ACHN (cell line): ENCODE measurements at regions not wholly inside any gene's neighbourhood (a gene's known extent, or its start where the extent isn't known, plus 50 kb on each side); places are given as distances from the start of the nearest gene placed in this dataset.

Experiments used
- DNase-seq: peaks from one replicate; pipeline ENCODE4 v3.0.0-alpha.2; 2015
- in situ Hi-C: cut with HindIII; loops from 2 replicates; pipeline ENCODE4 v1.10.0; 2017; ENCODE audit warnings: low sequenced_read_pairs, low pct_ligation_motif_present, low pct_unique_long_range_greater_than_20kb

DNA sequence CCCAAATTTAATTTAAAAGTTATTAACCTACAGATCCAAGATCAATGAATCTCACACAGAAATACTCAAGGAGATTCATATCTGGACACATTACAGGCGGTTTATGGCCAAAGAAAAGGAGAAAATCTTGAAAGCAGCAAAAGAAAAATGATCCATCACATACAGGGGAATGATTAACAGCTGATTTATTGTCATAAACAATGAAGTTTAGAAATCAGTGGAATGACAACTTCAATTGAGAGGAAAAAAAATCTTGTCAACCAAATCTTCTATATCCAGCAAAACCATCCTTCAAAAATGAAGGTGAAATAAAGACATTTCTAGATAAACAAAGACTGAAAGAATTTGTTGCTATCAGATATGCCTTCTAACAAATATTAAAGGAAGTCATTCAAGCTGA, 156.2 kb upstream of the SEMA6D start:
- no peak for DNase-seq
- in situ Hi-C loops, result no loop called here

DNA sequence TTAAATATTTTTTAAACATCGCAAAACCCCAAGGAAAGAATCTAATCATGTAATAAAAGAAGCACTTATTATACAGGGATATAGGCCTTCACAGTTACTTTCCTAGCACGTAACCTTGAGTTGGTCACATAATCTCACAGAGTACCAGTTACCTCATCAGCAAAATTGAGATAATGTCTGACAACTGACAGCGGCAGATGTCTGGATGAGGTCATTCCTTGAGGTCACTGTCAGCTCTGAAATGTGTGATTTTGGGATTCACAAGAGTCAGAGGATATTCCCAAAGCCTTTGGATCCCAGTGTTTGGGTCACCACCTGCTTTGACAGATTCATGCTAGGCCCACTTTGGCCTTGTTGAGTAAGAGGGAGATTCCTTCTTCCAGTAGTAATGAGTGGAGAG, 151.4 kb upstream of the SEMA6D start:
- no peak for DNase-seq
- in situ Hi-C loops, result no loop called here

DNA sequence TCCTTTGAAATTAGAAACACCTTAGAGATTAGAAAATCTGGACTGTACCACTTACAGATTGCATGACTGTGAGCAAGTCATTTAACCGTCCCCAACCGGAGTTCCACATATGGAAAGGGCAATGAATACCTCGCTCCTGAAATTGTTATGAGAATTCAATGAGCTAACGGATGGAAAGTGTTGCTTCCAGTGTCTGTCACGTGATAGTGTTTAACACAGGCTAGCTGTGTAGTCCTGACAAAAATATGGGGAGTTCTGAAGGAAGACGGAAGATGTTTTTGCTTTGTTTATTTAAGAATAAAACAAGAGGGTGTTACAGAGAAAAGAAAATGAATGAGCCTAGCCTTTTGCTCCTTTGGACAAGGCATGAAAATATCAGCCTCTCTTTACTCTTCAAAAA, 150.7 kb upstream of the SEMA6D start:
- in situ Hi-C loops, result no loop called here
- no peak for DNase-seq

DNA sequence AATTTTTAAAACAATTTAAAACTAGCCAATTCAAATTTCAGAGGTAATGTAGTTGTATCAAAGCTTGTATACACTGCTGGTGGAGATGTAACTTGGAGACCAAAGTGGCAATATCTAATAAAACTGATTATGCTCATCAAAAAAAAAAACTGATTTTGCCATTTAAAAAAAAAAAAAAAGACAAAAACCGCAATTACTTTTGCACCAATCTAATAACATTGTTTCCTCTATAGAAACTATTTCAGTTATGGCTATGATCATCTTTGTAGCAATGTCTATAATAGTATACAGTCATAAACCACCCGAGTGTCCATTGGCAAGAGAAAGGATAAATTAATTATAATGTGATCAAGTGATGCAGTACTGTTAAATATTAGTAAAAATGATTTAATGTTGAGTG, 149.3 kb upstream of the SEMA6D start:
- in situ Hi-C loops, result no loop called here
- no peak for DNase-seq

DNA sequence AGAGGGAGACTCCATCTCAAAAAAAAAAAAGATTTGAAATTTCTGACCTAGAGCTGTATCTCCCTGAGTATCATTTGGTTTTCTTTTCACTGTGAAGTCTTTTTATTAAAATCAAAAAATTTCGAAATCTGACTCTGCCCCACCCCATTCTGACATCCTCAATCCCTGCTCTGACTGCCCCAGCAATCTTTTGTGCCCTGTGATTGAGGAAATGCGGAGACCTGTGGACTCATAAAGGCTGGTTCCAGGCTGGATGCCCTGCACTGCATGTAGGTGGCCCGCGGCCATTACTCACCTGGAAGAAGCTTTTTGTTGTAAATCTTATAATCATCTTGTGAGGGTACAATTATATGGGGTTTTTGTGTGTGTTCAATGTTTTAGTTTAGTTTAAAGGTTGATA, 147.3 kb upstream of the SEMA6D start:
- no peak for DNase-seq
- in situ Hi-C loops, result no loop called here

DNA sequence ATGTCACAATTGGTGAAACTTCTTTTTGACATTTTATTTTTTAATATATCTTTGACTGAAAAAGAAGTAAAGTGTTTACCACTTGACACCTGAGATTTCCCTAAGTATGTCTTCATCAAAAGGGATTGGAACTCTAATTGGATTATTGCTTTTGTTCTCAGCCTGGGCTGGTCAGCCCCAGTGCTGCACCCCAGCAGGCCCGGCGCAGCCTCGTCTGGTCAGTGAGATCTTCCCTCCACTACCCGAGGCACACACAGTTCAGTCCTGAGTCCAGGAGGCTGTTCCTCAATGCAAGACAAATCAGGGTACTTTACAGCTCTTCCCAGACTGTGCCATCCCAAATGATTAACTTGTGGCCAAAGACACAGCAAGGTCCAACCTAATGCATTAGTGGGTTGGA, 146.9 kb upstream of the SEMA6D start:
- DNase-seq, result no peak
- in situ Hi-C loops, result no loop called here

DNA sequence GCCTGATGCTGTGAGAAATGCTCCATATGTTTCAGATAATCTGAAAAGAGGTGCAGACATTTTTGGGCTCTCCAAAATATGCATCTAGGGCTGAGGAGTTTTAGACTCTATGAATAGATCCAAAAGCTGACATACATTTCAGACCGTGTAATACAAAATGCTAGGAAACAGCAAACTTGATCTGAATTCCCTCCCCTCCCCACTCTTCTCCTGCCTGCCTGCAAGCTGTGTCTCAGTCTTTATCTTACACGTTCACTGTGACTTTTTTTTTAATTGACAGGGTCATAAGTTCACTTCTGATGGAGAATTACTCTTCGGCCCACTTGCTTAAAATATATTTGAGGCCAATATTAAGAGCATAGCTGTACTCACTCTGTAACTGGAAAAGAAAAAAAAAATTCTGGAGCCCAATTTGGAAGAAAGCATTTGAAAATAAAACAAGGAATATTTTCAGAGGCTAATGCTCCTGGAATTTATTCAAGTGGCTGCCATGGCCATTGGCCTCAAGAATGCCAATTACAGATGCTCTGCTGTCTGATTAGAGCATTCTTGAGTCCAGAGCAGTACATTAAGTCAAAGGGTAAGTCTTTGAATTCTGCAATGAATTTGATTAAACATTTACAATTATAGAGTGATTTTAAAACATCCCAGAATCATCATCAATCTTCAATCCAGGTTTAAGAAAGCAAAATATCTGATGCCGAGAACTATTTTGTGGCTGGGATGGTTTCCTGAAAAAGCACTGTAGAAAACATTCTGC, 146.2 kb upstream of the SEMA6D start:
- in situ Hi-C loops, result no loop called here
- no peak for DNase-seq

DNA sequence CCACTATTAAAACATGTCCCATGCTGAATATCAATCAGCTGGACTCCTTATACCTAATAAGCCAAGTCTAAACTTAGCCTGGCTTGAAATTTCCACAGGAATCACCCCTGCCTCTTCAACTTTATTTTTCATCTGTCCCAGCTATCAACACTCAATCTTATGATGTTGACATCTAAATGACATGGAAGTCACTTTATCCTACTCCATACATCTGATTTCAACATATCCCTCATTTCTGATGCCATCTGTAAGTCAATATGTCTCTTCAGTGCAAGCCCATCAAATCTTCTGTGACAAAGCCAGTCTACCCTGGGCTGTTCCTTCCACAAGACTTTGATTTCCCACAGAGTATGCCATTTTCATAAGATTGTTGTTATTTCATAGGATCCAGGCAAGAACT, 143.6 kb upstream of the SEMA6D start:
- no peak for DNase-seq
- in situ Hi-C loops, result no loop called here

DNA sequence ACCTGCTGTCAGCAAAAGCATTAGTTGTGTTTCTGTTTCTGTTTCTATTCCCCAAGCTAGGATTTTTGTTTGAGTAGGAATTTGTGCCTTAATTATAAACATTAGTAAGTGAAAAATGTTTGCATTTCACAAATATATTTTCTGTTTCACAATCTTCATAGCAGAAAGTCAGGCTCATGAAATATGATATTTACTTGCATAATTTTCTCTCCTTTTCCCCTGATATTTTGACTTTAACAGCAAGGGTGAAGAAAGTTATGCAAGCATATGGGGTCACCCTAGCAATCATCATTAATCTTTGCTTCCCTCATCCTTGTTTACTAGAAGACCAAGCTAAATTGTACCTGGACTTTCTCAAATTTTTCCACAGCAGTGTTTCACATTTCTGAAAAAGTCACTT, 140.3 kb upstream of the SEMA6D start:
- no peak for DNase-seq
- in situ Hi-C loops, result no loop called here

DNA sequence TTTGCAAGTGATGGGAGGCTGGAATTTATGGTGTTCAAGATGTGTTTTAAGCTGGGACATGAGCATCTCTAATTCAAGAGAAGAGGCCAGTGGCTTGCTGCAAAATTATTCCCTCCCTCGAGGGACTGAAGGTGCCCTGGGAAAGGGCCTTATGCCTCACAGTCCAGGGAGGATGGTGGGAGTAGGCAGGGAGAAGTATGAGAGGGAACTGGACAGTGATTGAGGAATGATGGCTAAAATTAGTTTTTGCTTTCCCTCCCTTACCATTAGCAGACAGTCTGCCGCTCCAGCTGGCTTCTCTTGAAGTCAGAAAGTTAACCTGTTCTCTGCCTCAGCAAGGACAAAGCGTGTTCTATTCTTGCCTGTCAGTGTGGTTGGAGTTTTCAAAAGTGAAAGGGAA, 139.8 kb upstream of the SEMA6D start:
- DNase-seq, result no peak
- in situ Hi-C loops, result no loop called here

DNA sequence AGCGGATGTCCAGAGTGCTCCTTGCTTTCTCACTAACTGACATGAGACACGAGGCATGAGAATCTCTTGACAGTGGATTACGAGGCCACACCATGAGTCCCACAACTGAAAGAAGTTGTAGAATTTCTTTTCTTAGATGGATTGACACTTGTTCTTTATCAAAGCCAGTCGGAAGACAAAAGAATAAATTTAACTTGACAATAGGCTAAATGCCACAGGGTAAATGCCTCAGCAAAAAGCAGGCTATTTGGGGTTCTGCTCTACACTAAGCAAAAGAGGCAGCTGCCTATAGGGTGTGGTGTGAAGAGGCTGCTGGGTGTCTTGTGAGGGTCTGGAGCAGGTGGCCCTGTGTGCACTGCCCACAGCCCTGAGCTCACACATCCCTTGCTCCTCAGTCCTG, 135.1 kb upstream of the SEMA6D start:
- DNase-seq, result no peak
- in situ Hi-C loops, result no loop called here

DNA sequence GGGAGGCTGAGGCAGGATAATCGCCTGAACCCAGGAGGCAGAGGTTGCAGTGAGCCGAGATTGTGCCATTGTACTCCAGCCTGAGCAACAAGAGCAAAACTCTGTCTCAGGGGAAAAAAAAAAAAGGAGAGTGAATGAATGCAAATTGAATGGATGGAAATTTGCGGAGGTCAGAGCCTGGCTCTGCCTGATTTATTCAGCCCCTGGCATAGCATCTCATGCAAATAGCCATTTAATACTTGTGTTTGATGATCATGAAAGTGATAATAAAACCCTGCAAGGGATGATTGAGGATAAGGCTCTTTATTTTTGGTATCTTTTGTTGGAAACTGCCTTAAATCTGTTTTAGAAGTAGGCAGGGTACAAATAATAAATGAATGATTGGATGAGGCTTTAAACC, 133.0 kb upstream of the SEMA6D start:
- DNase-seq, result no peak
- in situ Hi-C loops, result no loop called here

DNA sequence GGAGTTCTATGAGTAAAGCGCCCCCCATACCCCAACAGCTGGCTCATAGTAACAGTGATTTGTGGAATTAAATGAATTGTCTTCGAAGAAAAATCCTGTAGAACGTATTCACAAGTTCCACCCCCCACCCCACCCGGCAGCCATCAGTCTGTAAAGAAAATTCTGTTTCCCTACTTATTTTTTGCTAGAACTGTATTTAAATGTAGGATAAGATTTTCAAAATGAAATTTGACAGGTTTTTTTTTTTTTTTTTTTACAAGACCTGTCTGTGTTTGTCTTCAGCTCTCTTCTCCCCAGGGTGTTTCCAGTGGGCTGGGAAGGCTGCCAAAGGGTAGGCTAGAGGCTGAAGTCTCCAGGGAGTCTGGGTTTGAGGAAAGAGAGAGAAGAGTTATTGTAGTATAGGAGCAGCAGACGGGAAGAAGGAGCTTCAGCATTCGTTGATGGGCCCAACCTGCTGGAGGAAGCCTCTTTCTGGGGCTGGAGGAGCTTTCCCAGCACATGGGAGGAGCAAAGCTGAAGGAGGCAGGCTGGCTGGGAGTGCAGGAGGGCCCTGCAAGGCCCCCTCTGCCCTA, 130.6 kb upstream of the SEMA6D start:
- DNase-seq, result no peak
- in situ Hi-C loops, result no loop called here

DNA sequence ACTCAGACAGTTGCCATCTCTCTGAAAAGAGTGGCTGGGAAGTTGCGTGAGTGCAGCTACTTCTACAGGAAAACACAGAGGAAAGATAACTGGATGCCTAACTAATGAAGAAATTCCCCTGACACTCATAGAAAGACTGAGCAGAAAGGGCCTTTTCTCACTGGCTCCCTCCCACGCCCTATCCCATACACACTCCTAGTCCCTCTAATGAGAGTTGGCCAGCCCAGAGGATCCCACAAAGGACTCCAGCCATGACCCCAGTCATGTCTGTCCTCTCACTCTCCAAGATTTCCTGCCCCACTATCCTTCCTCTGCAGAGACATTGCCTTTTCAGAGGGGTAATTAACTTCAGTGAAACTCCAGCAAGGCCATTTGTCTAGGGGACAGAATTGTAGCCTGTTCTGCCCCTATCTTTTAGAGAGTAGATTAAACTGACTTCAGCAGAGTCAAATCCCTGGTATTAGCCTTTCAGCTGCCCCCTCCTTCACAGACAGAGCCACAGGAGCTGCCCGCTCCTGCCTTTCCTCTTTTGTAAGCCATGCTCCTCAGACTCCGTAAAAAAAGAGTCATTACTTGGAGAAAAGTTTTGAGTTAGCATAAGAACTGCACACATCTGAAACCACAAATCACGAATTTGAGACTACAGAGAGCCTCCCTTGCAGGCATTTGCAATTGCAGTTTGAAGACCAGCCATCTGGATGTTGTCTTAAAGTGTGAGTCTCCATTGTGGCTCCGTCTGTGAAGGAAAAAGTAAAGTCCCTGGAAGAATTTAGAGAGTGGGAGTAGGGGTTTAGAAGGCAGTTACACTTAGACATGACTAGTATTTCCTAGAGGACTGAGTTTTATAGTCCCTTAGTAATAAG, 129.1 kb upstream of the SEMA6D start:
- no peak for DNase-seq
- in situ Hi-C loops, result no loop called here

DNA sequence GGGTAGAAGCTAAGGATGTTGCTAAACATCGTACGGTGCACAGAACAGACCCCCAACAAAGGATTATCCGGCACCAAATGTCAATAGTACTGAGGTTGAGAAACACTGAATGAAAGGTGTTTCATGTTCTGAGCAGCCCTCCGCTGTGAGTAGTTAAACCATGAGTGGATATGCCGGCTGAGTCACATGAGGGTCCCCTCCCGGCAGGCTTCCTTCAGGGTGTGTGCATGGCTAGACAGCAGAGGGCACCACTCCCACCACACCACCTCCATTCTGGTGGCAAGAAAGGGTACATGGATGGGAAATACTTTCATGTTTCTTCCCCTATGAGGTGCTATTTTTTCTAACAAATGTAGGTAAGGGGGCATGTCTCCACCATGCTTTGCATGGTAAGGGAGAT, 128.3 kb upstream of the SEMA6D start:
- no peak for DNase-seq
- in situ Hi-C loops, result no loop called here

DNA sequence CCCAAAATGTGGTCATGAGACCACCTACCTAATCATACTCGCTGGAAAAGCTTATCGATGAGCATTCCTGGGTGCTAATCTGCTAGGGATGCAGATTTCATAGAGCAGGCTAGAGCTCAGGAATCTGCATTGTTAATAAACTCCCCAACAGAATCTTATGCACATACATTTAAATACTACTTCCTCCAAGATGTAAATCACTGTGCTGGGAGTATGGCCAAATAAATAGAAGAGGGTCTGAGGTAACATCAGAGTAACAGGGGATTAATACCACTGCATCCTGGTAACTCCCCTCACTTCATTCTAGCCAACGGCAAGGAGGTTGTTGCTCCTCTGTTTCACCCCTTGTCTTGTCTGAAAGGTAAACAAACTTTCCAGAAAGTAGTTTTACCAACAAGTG, 118.3 kb upstream of the SEMA6D start:
- in situ Hi-C loops, result no loop called here
- DNase-seq, result no peak

DNA sequence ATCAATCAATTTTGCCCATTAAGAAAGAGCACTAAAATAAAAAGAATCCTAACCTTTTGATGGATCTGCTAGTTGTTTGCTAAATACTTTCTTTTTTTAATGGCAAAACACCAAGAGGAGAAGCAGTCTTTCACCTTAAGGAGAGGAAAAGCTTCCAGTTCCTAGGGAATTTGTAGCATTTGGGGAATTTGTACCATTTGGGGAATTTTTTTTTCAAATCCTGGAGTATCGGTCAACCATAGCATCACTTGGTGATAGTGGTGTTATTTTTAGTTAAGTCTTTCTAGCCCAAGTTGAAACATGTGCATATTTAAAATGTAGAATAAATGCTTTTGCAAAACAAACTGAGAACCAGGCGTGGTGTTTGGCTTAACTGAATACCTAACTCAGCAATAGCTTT, 117.5 kb upstream of the SEMA6D start:
- DNase-seq, result no peak
- in situ Hi-C loops, result no loop called here

DNA sequence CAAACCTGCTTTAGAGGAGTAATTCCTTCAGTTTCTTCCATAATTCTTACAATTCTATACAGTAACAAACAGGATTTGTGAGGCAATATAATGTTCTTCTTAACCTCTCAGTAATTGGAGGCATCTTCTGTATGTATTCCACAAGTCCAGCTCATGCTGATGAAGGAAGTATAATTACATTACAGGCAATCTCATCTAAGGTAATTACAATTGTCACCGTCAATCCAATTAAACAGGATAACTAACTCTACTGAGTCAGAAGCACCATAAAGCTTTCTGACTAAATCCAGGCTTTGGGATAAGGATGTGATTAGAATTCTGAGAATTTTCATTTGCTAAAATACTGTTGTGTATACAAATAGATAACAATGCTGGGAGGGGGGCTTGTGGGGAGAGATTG, 115.2 kb upstream of the SEMA6D start:
- no peak for DNase-seq
- in situ Hi-C loops, result no loop called here

DNA sequence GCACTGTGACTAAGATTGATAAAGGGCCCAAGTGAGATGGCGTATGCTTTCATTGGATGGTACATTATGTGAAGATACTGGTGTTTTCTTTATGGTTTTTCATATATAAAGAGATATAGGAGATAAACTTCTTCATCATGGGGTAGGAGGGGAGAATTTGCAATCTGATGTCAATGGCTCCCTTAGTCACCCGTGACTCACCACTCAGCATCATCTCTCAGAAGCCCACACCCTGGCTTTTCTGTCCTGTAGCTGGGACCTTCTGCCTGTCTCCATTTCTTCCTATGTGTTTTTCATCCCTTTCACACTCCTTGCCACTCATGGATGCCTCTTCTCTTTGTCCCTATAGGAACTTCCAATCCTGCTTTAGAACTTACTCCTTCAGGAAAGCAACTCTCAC, 114.3 kb upstream of the SEMA6D start:
- in situ Hi-C loops, result no loop called here
- DNase-seq, result no peak

DNA sequence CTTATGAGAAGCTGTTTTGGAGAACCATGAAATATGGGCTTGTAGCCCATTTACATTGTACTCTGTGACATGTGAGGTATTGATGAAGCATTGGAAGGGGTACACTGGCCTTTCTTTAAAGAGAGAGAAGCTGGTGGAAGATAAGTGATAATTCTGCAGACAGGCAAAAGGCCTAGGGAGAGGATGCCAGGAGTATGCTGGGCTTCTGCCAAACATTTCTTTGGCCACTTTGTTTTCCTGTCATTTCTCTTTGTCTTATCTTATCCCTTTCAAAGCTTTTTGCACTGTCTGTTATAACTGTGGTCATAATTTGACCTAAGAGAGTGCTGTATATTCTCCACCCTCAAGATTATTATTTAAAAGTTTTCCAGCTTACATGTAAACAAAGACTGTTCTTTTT, 109.6 kb upstream of the SEMA6D start:
- no peak for DNase-seq
- in situ Hi-C loops, result no loop called here
